Fibroblast of gingiva (primary cell): ENCODE measurements at regions not wholly inside any gene's neighbourhood (a gene's known extent, or its start where the extent isn't known, plus 50 kb on each side); places are given as distances from the start of the nearest gene placed in this dataset.
"Not testable (repeated sequence)": the region's sequence is repeated elsewhere in the genome, so short reads cannot be mapped to it uniquely, and the experiment has no call there.

Source experiments
- DNase-seq: peaks from one replicate; pipeline ENCODE4 v3.0.0-alpha.2; 2011; ENCODE audit warnings: low read depth

GRCh38 chr3:106317141-106318055 is 448.6 kb upstream of the CBLB start:
- DNase-seq = no peak

GRCh38 chr3:106321438-106321837 is 452.6 kb upstream of the CBLB start:
- DNase-seq = not testable (repeated sequence)

GRCh38 chr3:106323586-106323985 is 454.8 kb upstream of the CBLB start:
- DNase-seq = no peak

- DNase-seq = no peak
Observed at GRCh38 chr3:106326941-106327695, 458.3 kb upstream of the CBLB start.

GRCh38 chr3:106327696-106328025 is 458.8 kb upstream of the CBLB start:
- DNase-seq = no peak

- no peak for DNase-seq
Observed at GRCh38 chr3:106328224-106328623, 459.4 kb upstream of the CBLB start.

- DNase-seq = no peak
Observed at GRCh38 chr3:106329521-106329920, 460.7 kb upstream of the CBLB start.

GRCh38 chr3:106331636-106332035 is 462.8 kb upstream of the CBLB start:
- no peak for DNase-seq

GRCh38 chr3:106332129-106332528 is 463.3 kb upstream of the CBLB start:
- no peak for DNase-seq

GRCh38 chr3:106332884-106333283 is 464.1 kb upstream of the CBLB start:
- no peak for DNase-seq

GRCh38 chr3:106333911-106334618 is 465.3 kb upstream of the CBLB start:
- DNase-seq = no peak

GRCh38 chr3:106336619-106337018 is 467.8 kb upstream of the CBLB start:
- no peak for DNase-seq

- no peak for DNase-seq
Observed at GRCh38 chr3:106337116-106337515, 468.3 kb upstream of the CBLB start.

GRCh38 chr3:106338582-106339214 is 469.9 kb upstream of the CBLB start:
- no peak for DNase-seq

GRCh38 chr3:106339551-106339950 is 470.7 kb upstream of the CBLB start:
- DNase-seq = no peak

- peak; percentile 6 for DNase-seq
Observed at GRCh38 chr3:106341087-106341486, 472.3 kb upstream of the CBLB start.

- DNase-seq = no peak
Observed at GRCh38 chr3:106341586-106342162, 472.9 kb upstream of the CBLB start.

- DNase-seq = no peak
Observed at GRCh38 chr3:106342386-106342785, 473.6 kb upstream of the CBLB start.

GRCh38 chr3:106343811-106344210 is 475.0 kb upstream of the CBLB start:
- no peak for DNase-seq

GRCh38 chr3:106345353-106346027 is 476.7 kb upstream of the CBLB start:
- DNase-seq = peak; percentile 100

- DNase-seq = no peak
Observed at GRCh38 chr3:106347350-106347749, 478.5 kb upstream of the CBLB start.
